Testis (tissue), 2 donors: ENCODE measurements at regions not wholly inside any gene's neighbourhood (a gene's known extent, or its start where the extent isn't known, plus 50 kb on each side); places are given as distances from the start of the nearest gene placed in this dataset.

Experiments
- CTCF ChIP-seq, 3 experiments: fragments of 450-650 bp in 2 of 3; fragments of 200-600 bp in 1 of 3; sonication (generic) in 1 of 3; IDR thresholded peaks; one replicate each; pipeline ENCODE4 v1.5.1; 2016 to 2019; ENCODE audit warnings: antibody characterized with exemption in 3 of 3, mild to moderate bottlenecking in 2 of 3, moderate library complexity in 1 of 3
- POLR2A ChIP-seq: fragments of 450-650 bp; IDR thresholded peaks from one replicate; pipeline ENCODE4 v1.6.1; 2017; ENCODE audit warnings: antibody characterized with exemption, mild to moderate bottlenecking, moderate library complexity

GRCh38 chr9:129451669-129452068 lies 169.2 kb downstream of the C9orf50 start:
- TF ChIP-seq CTCF (IDR thresholded peaks at IDR 0.05) (no peak), POLR2A (no peak)
